ENCODE measurements at regions not wholly inside any gene's neighbourhood (a gene's known extent, or its start where the extent isn't known, plus 50 kb on each side); places are given as distances from the start of the nearest gene placed in this dataset.

DNA sequence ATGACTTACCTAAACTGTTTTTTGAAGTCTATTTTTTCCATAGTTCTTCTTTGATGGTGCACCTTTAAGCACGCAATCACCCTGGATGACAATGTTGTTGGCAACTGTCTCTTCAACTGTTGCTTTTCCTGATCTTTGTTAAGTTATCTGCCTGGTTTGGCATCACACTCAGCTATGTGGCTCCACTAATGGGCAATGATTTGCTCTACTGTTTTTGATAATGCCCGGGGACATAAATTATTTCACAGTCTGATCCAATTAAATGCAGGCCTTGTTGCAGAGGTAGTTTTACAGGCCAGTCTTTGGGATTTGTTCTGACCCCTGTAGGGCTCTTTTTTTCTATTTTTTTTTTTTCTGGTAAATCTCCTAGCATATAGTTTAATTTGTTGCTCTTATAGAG lies 436.3 kb downstream of the ZNF385D start:
- intact Hi-C loops (cut with micrococcal nuclease): no loop called here
- BruUV-seq (replicated peaks): no TSS peak
- TF ChIP-seq, protein P1, sequence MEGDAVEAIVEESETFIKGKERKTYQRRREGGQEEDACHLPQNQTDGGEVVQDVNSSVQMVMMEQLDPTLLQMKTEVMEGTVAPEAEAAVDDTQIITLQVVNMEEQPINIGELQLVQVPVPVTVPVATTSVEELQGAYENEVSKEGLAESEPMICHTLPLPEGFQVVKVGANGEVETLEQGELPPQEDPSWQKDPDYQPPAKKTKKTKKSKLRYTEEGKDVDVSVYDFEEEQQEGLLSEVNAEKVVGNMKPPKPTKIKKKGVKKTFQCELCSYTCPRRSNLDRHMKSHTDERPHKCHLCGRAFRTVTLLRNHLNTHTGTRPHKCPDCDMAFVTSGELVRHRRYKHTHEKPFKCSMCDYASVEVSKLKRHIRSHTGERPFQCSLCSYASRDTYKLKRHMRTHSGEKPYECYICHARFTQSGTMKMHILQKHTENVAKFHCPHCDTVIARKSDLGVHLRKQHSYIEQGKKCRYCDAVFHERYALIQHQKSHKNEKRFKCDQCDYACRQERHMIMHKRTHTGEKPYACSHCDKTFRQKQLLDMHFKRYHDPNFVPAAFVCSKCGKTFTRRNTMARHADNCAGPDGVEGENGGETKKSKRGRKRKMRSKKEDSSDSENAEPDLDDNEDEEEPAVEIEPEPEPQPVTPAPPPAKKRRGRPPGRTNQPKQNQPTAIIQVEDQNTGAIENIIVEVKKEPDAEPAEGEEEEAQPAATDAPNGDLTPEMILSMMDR (IDR thresholded peaks at IDR 0.05; ENCODE audit: unreplicated experiment): no peak
- Mint-ChIP-seq H3K9me3 (ENCODE audit: unreplicated experiment) (peaks cover 6% of the 10 kb centered on the region), H3K36me3 (ENCODE audit: insufficient read depth, unreplicated experiment) (no peaks in the 10 kb centered on the region), H3K4me3 (ENCODE audit: unreplicated experiment) (no peak overlapping the region), H3K27me3 (ENCODE audit: insufficient read depth, unreplicated experiment) (no peaks in the 10 kb centered on the region), H3K4me1 (ENCODE audit: insufficient read depth, unreplicated experiment) (no peaks in the 10 kb centered on the region), H3K27ac (ENCODE audit: low read depth, unreplicated experiment) (no peak overlapping the region)
- ChIA-PET CTCF (interaction anchor here (0.6 kb wide), 2 partner anchors 19 to 122 kb away, joined by 3 read pairs; no protein-coding TSS in a partner anchor), POLR2A (interaction anchor here (0.6 kb wide), 1 partner anchor 13 kb away, joined by 3 read pairs; no protein-coding TSS in a partner anchor)
- no peak for DNase-seq (ENCODE audit: unreplicated experiment)

DNA sequence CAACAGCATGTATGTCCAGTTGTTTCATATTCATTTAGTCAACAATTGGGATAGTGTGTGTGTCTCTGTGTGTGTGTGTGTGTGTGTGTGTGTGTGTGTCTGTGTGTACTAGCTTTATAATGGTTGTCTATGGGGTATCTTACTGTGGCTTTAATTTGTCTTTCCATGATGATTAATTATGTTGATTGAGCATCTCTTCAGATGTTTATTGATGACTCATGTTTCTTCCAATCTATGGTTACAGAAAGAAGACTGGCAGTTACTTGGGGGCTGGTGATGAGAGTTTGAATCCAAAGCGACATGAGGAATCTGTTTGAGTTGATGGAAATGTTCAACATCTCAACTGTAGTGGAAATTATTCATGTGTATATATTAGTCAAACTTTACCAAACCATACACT lies 440.1 kb downstream of the ZNF385D start:
- no TSS peak for BruUV-seq (replicated peaks)
- DNase-seq (ENCODE audit: unreplicated experiment): no peak
- POLR2A ChIA-PET: no interaction called here

DNA sequence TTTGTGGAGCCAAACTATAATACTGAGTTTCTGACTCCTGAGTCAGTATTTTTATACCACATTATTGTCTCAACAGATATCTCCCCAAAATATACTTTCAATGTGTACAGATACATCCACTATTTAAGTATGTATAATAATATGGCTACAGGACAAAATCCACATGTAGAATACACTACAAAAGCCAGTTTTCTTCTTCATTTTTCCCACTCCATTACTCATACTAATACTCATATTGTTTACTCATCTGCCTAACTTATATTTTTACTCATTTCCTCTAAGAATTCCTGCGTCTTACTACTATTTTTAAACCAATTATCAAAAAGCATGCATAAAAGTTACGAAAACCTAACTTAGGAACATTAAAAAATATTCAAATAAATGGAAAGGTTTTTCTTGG lies 440.8 kb downstream of the ZNF385D start:
- no peak overlapping the region for H3K4me3 Mint-ChIP-seq (ENCODE audit: unreplicated experiment)
- no peaks in the 10 kb centered on the region for H3K36me3 Mint-ChIP-seq (ENCODE audit: insufficient read depth, unreplicated experiment)
- intact Hi-C loops (cut with micrococcal nuclease): no loop called here
- H3K9me3 Mint-ChIP-seq (ENCODE audit: unreplicated experiment): peaks cover 2% of the 10 kb centered on the region
- no peaks in the 10 kb centered on the region for H3K4me1 Mint-ChIP-seq (ENCODE audit: insufficient read depth, unreplicated experiment)
- DNase-seq (ENCODE audit: unreplicated experiment): no peak
- ChIA-PET CTCF (interaction anchor here (0.7 to 0.8 kb wide), 2 partner anchors 64 to 570 kb away, joined by 4 read pairs; no protein-coding TSS in a partner anchor), POLR2A (no interaction called here)
- TF ChIP-seq, protein P1 (IDR thresholded peaks at IDR 0.05; ENCODE audit: unreplicated experiment): no peak
- BruUV-seq (replicated peaks): no TSS peak
- no peak overlapping the region for H3K27ac Mint-ChIP-seq (ENCODE audit: low read depth, unreplicated experiment)
- H3K27me3 Mint-ChIP-seq (ENCODE audit: insufficient read depth, unreplicated experiment): no peaks in the 10 kb centered on the region

More for the DNA sequence above, 440.1 kb downstream of the ZNF385D start:
- Mint-ChIP-seq H3K4me1 (ENCODE audit: insufficient read depth, unreplicated experiment) (no peaks in the 10 kb centered on the region), H3K4me3 (ENCODE audit: unreplicated experiment) (no peak overlapping the region), H3K9me3 (ENCODE audit: unreplicated experiment) (no peaks in the 10 kb centered on the region), H3K27me3 (ENCODE audit: insufficient read depth, unreplicated experiment) (no peaks in the 10 kb centered on the region), H3K36me3 (ENCODE audit: insufficient read depth, unreplicated experiment) (no peaks in the 10 kb centered on the region), H3K27ac (ENCODE audit: low read depth, unreplicated experiment) (no peak overlapping the region)
- intact Hi-C loops (cut with micrococcal nuclease): no loop called here
- TF ChIP-seq, protein P1 (IDR thresholded peaks at IDR 0.05; ENCODE audit: unreplicated experiment): no peak
- CTCF ChIA-PET: interaction anchor here (0.8 kb wide), 1 partner anchor 571 kb away, joined by 4 read pairs; no protein-coding TSS in a partner anchor

DNA sequence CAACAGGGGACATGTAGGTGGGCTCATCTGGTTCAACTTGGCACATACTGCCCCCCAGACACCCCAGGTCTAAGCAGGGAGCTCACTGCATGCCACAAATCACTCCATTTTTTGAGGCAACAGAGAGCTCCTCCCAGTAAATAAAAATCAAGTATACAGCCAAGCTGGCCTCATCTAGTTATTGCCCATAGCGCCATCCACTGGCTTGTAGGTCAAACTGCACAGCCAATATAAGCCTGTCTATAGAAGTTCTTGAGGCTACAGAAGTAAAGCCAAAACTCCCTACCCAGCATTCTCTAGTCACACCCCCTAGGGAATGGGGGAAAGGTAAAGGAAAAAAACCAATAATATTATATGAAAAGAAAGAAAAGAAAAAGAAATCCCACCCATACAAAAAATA lies 453.7 kb downstream of the ZNF385D start:
- intact Hi-C loops (cut with micrococcal nuclease): no loop called here
- H3K9me3 Mint-ChIP-seq (ENCODE audit: unreplicated experiment): no peaks in the 10 kb centered on the region
- TF ChIP-seq, protein P1 (IDR thresholded peaks at IDR 0.05; ENCODE audit: unreplicated experiment): no peak
- CTCF ChIA-PET: no interaction called here
- no peaks in the 10 kb centered on the region for H3K36me3 Mint-ChIP-seq (ENCODE audit: insufficient read depth, unreplicated experiment)
- POLR2A ChIA-PET: interaction anchor here (0.7 kb wide), 1 partner anchor 24 kb away, joined by 3 read pairs; no protein-coding TSS in a partner anchor
- H3K4me1 Mint-ChIP-seq (ENCODE audit: insufficient read depth, unreplicated experiment): peaks cover 8% of the 10 kb centered on the region
- no peaks in the 10 kb centered on the region for H3K27me3 Mint-ChIP-seq (ENCODE audit: insufficient read depth, unreplicated experiment)
- H3K27ac Mint-ChIP-seq (ENCODE audit: low read depth, unreplicated experiment): no peak overlapping the region
- no TSS peak for BruUV-seq (replicated peaks)
- no peak overlapping the region for H3K4me3 Mint-ChIP-seq (ENCODE audit: unreplicated experiment)
- no peak for DNase-seq (ENCODE audit: unreplicated experiment)
